T1000 (cell line): ENCODE measurements at regions not wholly inside any gene's neighbourhood (a gene's known extent, or its start where the extent isn't known, plus 50 kb on each side); places are given as distances from the start of the nearest gene placed in this dataset.

ENCODE experiments used
- DNase-seq: peaks from one replicate; lab custom pipeline; 2025; ENCODE audit warnings: mixed read lengths; lab: John Stamatoyannopoulos, UW

DNA sequence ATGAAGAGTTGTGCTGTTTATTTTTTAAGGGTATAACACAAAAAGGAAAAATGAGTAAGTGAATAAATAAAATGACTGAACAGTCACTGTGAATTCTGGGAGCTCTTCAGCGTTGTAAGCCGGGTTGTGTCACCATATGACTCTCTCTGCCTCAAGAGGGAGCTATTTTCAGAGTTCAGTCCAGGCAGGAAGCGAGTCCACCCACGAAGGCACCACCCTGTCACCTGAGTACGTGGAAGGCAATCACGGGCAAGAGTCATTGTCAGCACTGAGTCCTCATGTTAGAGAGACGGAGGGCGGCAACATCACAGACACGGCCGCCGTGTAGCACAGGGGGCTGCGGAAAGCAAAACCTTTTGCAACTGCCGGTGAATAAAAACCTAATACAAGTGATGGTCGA lies 227.6 kb downstream of the UTP18 start:
- no peak for DNase-seq

DNA sequence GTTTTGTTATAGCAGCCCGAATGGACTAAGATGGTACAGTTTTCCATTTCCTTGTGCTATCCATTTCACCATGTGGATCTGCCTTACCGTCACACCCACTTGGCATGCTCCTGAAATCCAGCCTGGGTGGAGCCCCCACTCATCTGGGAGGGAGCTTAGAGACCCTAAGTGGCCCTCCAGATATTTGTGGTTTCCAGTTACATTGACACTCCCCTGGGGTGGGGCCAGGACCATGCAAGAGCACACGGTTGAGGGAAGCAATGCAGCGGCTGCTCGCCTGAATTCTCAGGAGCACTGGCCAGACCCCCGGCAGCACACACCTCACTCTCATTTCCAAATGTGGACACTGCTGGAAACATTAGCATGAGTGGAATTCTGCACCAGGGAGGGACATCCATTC lies 231.1 kb downstream of the UTP18 start:
- DNase-seq: no peak

DNA sequence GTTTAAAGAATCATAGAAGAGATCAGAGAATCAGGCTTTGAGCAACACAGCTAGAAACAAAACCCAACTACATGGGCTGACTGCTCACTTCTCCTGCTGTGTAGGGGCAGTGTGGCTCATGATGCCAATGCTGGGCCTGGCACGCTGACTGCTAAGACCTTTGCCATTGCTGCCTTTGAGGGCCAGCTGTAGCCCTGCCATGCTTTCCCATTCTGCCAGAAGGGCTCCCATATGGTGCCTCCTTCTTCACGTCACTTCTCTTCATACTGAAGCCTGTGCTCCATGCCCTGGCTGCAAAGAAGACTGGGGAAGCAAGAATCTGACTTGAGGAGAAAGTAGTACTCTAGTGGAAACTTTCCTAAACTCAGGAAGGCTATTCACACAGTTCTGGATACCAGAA lies 232.9 kb downstream of the UTP18 start:
- DNase-seq: no peak

DNA sequence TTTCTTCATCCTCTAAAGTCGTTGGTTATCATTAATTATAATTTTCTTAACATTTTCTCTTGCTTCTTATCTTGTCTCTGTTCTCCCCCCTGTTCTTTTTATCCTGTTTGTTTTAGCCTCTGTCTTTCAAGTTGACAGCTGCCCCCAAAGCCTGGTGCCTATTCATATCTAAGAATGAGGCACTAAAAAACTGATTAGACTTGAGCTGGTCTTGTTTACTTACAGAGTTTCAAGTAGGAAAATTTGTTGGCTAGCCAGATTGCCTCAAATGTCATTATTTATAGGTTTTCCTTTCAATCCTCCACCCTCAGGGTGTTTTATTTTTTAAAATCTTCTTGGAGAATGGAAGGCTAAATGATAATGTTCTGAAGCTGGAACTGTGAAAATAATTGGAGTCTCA lies 236.0 kb downstream of the UTP18 start:
- DNase-seq: no peak

DNA sequence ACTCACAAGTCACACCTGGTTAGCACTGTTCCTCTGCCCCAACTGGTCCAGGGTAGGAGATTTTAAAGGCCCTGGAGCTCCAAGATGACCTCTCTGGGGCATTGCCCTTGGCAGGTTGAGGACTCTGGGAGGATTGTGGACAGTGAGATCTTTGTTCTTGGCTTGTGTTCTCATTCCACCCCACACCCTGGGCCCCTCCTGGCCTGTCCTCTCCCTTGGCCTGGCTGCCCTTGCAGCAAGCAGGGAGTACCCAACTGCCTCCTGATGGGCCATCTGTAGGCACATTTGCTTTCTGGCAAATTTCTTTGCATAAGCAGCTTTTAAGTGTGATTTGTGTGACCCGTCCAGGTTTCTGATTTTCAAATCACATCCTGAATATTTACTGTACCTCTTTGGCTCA lies 239.6 kb downstream of the UTP18 start:
- no peak for DNase-seq

DNA sequence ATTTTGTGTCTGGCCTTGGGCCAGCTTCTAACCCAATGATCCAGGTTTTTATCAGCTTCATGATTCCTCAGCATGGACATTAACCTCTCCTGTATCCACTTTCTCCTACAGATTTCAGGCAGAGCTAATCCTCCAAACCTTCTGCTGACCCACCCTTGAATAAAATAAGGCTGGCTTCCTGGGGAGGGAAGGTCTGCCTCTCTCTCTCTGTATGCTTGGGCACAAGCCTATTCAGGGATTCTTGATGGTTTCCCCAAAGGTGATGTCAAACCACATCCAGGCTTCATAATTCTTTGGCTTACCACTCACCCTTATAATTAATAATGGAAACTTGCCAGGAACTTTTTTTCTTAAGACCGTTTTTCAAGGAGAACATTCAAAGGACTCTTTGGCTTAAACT lies 240.1 kb downstream of the UTP18 start:
- no peak for DNase-seq

DNA sequence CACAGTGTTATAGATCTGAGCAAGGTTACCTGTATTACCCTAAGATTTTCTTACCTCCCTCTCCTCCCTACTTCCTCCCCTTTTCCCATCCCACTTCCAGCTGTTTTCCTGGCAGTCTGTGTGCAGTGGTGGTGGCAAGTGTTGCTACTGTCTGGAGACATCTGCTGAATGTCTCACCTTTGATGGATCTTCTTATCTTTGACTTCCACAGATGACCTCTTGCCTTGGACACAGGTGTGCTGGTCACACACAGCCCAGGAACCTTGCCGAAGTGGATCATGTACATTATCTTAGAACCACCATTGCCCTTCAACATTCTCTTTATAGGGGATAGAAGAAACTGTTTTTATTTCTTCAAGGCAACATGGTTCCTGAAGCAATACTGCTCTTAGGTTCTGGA lies 245.1 kb downstream of the UTP18 start:
- no peak for DNase-seq

DNA sequence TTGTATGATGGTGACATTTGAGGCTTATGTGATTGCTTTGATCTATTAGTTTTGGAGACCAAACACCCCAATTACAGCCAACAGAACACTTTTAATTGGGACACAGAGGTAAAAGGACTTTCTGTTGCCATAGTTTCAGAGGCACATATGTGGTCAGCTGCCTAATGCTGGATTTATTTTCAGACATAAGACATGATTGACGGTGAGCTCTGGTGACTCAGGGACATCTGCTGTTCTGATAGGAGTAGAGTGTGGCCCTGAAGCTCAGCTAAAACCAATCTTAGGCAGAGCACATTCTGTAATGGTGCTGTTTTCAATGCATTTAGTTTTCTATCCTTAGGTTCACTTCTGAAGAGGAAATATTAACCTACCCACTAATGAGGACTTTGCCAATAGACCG lies 247.1 kb downstream of the UTP18 start:
- no peak for DNase-seq

DNA sequence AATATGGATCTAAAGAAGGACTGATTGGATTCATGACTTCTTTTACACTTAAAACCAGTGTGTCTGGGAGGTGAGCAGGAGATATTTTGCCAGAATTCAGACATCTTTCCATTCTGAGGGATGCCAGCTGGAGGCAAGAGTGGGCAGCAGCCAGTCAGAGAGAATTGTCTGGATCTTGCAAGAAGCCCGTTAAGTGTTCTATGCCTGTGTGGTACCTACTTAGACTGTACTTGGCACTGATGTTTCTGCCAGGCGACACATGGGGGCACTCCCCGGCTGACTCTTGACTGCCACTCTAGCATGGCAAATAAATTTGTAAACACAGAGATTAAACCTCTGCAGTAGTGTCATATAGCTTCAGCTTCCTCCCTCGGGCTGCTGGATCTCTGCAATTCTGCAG lies 247.7 kb downstream of the UTP18 start:
- DNase-seq: no peak

DNA sequence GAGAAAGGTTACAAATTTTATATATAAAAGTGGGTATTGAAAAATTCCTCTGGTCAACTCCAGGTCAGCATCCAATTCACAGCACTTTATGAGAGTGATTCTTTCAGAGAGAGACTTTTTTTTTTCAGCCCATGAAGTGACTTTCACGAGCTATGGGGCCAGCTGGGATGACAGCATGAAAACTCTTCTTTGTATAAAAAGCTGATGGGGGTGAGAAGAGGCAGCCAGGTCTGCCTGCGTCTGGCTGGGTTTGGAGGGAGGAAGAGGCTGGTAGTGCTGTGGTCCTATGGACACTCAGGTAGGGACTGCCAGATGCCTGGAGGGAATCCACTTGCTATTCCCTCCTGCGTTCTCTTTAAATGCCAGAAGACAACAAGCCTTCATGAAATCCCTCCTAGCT lies 250.6 kb downstream of the UTP18 start:
- DNase-seq: no peak

DNA sequence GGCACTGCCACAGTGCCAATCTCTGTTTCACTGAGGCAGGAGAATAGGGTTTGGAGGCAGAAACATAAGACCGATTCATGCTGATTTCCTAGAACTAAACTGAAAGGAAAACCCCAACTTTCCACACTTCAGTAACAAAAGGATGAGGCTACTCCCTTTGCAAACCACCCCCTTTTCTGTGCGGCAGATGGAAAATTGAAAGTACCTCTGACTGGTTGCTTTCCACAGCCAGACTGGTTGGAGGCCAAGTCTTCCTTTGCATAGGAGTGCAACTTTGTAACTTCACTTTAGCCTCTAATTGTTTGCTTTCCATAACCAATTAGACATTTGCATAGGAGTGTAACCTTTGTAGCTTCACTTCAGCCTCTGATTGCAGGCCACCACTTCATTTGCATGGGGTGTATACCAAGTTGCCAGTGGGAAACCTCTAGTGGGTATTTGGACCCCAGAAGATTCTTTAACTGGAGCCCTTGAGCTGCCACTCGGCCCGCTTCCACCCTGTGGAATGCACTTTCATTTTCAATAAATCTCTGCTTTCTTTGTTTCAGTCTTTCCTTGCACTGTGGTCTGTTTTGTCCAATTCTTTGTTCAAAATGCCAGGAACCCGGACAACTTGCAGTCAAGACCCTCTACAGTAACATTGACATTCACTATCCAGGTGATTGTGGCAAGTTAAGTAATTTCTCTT lies 252.0 kb downstream of the UTP18 start:
- DNase-seq: no peak

DNA sequence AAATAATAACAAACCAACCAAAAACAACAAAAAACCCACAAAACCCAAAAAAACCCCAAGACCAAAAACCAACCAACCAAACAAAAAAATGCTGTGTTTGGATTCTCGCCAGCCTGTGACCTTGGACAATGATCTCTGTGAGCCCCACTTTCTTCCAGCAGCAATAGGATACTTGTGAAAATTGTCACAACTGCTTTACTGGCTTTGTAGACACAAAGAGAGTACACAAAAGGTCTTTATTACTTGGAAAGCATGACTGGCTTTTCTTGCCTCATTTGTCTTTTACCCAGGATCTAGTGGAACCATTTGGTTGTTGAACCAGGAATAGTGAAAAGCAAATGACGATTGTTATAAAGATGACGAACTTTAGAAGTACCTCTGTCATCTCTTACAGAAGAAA lies 256.6 kb downstream of the UTP18 start:
- no peak for DNase-seq

DNA sequence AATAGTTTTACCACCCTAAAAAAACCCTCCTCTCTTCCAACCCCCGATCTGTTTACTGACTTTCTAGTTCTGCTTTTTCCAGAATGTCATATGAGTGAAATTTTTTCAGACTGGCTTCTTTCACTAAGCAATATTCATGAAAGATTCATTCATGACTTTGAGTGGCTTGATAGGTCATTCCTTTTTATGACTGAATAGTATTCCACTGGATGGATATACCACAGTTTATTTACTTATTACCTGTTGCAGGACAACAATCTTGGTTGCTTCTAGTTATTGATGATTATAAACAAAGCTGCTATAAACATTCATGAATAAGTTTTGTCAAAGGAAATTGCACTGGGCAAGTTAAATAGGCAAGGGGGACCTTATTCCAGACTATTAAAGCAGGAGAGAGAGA lies 264.2 kb downstream of the UTP18 start:
- no peak for DNase-seq

DNA sequence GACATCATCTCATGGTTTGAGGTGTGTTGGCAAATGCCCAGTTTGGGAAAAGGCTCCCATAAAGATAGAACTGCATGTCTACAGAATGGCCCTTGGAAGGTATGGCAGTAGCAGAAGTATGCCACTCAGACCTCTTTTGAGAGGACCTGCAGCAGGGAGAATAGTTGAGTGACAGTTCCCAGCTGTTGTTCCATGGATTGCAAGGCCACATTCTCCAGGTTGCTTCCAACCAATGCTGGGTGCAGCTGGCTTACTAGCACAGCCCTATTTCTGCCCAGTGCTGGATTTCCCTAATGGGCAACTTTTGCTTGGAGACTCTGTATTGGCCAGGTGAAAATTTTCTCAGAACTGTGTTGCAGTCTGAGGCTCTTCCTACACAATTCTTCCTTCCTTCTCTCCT lies 266.2 kb downstream of the UTP18 start:
- DNase-seq: no peak

DNA sequence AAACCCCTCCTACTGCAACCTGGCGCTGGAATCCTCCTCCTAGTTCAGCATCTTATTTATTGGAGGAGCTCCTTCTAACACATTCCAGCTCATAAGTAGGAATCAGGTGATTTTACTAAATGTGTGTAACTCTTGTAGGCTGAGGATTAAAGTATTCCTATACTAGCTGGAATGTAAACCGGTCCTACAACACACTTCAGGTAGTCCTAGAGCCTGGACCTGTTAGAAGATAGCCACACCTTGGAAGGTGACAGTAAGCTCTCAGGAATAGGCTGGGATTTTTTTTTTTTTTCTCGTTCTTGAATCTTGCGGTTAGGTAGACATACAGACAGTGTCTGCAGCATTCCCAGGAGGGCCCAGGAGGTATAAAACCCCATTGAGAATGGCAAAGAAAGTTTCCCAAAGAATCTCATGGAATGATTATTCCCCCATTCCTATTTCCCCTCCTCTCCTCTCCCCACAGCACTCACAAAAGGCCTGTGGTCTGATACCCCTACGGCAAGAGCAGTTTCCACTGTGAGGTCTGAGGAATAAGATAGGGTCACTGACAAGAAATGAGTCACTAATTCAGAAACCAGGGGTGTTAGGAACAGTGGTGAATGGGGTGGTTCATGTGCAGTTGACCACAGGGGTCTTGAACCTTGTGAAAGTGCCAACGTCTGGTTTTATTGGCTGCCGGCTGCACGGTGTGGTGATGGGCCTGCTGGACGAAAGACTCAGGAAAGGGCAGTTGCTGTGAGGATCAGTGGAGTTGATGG lies 267.1 kb downstream of the UTP18 start:
- no peak for DNase-seq

DNA sequence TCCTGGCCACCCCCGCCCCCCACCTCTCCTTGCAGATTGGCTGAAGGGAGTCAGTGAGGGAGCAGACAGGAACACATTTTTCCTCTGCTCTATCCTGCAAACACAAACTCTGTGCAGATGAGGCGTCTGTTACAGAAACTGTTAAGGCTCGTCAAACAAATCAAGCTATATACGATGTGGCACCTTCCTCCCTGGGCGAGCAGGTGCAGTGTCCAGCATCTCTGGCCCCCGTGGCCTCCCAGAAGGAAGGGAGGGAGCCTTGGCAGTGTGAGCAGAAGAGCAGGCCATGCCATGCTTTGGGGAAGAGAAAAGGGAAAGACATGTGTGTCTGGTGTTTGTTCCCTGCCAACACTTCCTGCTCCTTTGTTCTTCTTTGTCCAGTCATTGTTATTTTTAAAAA lies 267.8 kb downstream of the UTP18 start:
- no peak for DNase-seq

DNA sequence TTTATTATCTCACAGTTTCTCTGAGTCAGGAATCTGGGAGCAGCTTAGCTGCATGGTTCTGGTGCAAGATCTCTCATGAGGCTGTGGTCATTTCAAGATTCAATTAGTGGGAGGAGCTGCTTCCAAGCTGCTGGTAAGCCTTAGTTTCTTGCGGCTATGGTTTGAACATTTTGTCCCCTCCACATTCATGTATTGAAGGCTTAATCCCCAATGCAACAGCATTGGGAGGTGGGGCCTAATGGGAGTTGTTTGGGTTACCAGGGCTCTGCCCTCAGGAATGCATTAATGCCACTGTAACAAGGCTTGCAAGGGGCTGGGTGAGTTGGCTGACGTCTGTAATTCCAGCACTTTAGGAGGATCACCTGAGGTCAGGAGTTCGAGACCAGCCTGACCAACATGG lies 272.9 kb downstream of the UTP18 start:
- DNase-seq: no peak

DNA sequence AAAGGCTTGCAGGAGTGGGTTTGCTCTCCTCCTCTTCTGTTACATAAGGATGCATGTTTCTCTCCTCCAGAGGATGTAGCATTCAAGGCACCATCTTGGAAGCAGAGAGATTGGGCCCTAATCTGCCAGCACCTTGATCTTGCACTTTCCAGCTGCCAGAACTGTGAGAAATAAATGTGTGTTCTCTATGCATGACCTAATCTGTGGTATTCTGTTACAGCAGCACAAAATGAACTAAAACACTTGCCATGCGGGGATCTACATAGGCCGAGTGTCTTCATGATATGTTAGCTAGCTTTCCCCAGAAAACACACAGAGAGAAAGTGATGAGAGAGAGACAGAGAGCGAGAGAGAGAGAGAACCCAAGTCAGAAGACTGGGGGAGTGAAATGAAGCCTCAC lies 273.5 kb downstream of the UTP18 start:
- DNase-seq: no peak

DNA sequence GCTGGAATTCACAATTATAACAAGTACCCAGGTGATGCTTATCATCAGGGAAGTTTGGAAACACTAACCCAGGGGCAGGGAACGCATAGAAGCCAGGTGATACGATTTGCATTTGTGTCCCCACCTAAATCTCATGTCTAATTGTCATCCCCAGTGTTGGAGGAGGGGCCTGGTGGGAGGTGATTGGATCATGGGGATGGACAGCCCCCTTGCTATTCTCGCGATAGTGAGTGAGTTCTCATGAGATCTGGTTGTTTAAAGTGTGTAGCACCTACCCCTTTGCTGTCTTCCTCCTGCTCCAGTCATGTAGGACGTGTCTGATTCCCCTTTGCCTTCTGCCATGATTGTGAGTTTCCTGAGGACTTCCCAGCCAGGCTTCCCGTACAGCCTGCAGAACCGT lies 276.3 kb downstream of the UTP18 start:
- no peak for DNase-seq

DNA sequence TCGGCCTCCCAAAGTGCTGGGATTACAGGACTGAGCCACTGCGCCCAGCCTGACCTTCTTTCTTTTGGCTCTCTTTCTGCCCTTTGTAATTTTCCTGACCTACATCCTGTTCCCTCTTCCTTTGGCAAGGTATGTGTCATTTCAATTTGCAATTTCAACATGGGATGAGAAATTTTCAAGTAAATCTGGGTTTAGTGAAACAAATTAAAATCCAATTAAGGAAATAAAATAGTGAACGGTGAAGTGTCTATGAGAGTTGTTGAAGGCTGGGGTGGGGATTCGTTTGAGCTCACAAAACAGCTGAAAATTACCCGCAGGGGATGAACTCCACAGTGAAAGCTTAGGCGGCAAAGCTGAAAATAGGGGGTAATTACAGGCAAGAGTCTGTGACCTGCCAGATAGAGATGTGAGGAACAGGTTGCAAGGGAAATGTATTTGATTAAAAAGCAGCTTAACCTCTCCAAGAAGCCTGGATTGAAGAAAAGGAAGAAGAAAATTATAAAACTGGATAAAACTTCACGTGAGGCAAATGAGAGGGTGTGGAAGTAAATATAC lies 277.7 kb downstream of the UTP18 start:
- DNase-seq: no peak

DNA sequence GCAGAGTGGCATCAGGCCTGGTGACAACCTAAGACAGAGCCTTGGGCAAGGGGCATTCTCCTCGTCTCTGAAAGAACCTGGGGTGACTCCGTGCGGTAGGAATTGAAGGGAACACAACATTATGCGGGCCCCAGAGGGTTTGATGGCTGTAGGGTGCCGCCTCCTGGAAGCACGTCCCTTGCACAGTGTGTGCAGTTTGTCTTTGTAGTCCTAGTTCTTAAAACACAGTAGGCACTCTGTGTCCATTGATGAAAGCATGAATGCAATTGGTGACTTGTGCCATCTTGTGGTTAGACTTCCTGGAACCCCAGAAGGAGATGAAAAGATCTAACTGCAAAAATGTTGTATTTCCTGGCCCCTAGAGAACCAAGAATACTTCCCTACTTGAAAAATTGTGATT lies 279.8 kb downstream of the UTP18 start:
- no peak for DNase-seq

DNA sequence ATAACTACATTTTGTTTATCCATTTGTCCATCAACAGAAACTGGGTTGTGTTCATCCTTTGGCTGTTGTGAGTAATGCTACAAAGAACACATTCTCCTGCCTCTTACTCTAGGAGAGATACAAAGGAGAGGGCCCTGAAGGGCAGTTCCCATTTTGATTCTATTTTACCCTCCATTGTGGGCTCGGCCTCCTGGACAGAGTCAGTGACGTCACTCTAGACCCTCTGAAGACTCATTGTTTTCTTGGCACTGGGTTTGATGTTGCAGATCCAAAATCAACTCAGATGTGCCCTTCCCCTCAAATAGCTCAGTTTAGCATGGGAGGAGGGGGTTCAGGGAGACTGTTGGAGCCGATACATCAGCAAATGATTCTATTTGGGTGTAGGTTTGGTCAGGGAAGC lies 280.9 kb downstream of the UTP18 start:
- DNase-seq: no peak

DNA sequence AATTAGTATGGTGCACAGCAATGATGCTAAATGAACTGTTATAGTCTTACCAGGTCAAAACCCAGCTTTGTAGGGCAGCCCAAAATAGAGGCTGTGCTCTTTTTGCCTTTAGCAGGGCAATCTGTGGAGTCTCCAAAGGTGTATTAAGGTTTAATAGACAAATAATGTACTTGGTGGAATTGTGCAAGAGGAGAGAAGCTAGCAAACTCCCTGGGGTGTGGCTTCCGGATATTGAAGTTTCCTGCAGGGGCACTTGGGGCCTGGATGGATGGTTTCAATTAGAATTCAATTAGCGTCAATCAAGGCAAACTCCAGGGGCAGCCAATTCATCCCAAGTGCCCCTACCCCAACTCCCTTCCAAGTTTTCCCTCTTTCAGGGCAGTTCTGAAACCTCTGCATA lies 285.8 kb downstream of the UTP18 start:
- DNase-seq: no peak

DNA sequence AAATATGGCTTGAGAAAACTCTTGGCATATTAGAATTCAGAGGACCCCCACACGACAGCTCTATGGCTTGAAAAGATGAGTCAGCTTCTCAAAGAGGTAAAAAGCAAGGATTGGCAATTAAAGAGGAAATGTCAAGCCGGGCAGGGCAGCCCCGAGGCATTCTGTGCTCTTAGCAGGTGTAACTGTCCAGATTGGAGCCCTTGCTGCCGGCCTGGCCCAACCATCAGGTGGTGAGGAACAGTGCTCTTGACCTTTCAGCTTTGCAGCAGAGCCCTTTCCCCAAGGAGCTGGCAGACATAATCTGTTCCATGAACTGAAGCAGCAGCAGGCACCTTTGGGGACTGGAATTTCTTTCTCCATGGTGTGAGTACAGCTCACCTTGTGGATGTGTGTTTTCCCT lies 287.8 kb downstream of the UTP18 start:
- no peak for DNase-seq
